Mesenchymal stem cell (in vitro differentiated cells and primary cell): ENCODE measurements at regions not wholly inside any gene's neighbourhood (a gene's known extent, or its start where the extent isn't known, plus 50 kb on each side); places are given as distances from the start of the nearest gene placed in this dataset.

Source experiments
- DNase-seq: peaks from one replicate; pipeline ENCODE4 v3.0.0-alpha.2; 2013
- H2AFZ ChIP-seq: one replicate; pipeline ENCODE4 v1.6.1; 2013; ENCODE audit warnings: low read depth, mild to moderate bottlenecking, control low read depth, inconsistent platforms, low read length, moderate library complexity
- H2AK5ac ChIP-seq: 2 replicates; pipeline ENCODE4 v1.6.1; 2013; ENCODE audit warnings: low read length, moderate library complexity, mild to moderate bottlenecking, inconsistent platforms; ENCODE audit not compliant: severe bottlenecking
- H2BK120ac ChIP-seq: one replicate; pipeline ENCODE4 v1.6.1; 2013; ENCODE audit warnings: low read depth, mild to moderate bottlenecking, inconsistent platforms, low read length, moderate library complexity
- H2BK12ac ChIP-seq, 2 experiments: one replicate each; pipeline ENCODE4 v1.6.1; 2013; ENCODE audit warnings: inconsistent platforms in 2 of 2, low read length in 2 of 2, mild to moderate bottlenecking in 2 of 2, moderate library complexity in 2 of 2, control low read depth in 1 of 2
- H2BK15ac ChIP-seq: one replicate; pipeline ENCODE4 v1.6.1; 2013; ENCODE audit warnings: mild to moderate bottlenecking, low read depth, inconsistent platforms; ENCODE audit not compliant: poor library complexity, severe bottlenecking
- H2BK5ac ChIP-seq: 2 replicates; pipeline ENCODE4 v1.6.1; 2013; ENCODE audit warnings: low read depth, mild to moderate bottlenecking, low read length, control low read depth, inconsistent platforms; ENCODE audit not compliant: poor library complexity, severe bottlenecking
- H3K14ac ChIP-seq, 2 experiments: one replicate each; pipeline ENCODE4 v1.6.1; 2013; ENCODE audit warnings: inconsistent platforms in 2 of 2, low read length in 2 of 2, control low read depth in 1 of 2, mild to moderate bottlenecking in 1 of 2, moderate library complexity in 1 of 2
- H3K18ac ChIP-seq, 2 experiments: one replicate each; pipeline ENCODE4 v1.6.1; 2013; ENCODE audit warnings: inconsistent platforms in 2 of 2, low read length in 2 of 2, control low read depth in 1 of 2, low read depth in 1 of 2, mild to moderate bottlenecking in 1 of 2
- H3K23ac ChIP-seq, 2 experiments: one replicate each; pipeline ENCODE4 v1.6.1; 2013; ENCODE audit warnings: inconsistent platforms in 2 of 2, low read length in 2 of 2, mild to moderate bottlenecking in 2 of 2, moderate library complexity in 2 of 2, control low read depth in 1 of 2
- H3K27ac ChIP-seq: 2 replicates; pipeline ENCODE4 v1.5.1; 2013; ENCODE audit warnings: mild to moderate bottlenecking, moderate library complexity, low read length, control low read depth, inconsistent platforms; ENCODE audit not compliant: poor library complexity, severe bottlenecking
- H3K27me3 ChIP-seq, 2 experiments: 2 replicates each; pipeline versions ENCODE4 v1.6.1 to v1.7.0; 2013; ENCODE audit warnings: low read length in 2 of 2, mild to moderate bottlenecking in 2 of 2, moderate library complexity in 2 of 2, control low read depth in 1 of 2, inconsistent platforms in 1 of 2; ENCODE audit not compliant: control insufficient read depth in 1 of 2, insufficient read depth in 1 of 2
- H3K36me3 ChIP-seq, 2 experiments: 2 replicates each; pipeline versions ENCODE4 v1.6.1 to v1.7.0; 2013; ENCODE audit warnings: low read length in 2 of 2, control low read depth in 1 of 2, inconsistent platforms in 1 of 2, low read depth in 1 of 2, mild to moderate bottlenecking in 1 of 2; ENCODE audit not compliant: insufficient read depth in 2 of 2, control insufficient read depth in 1 of 2
- H3K4ac ChIP-seq, 2 experiments: one replicate each; pipeline ENCODE4 v1.6.1; 2013; ENCODE audit warnings: inconsistent platforms in 2 of 2, low read length in 2 of 2, mild to moderate bottlenecking in 2 of 2, moderate library complexity in 2 of 2, control low read depth in 1 of 2, low read depth in 1 of 2
- H3K4me1 ChIP-seq: 2 replicates; pipeline ENCODE4 v1.6.1; 2013; ENCODE audit warnings: low read depth, low read length, control low read depth; ENCODE audit not compliant: control insufficient read depth, insufficient read depth
- H3K4me2 ChIP-seq: 2 replicates; pipeline ENCODE4 v1.6.1; 2013; ENCODE audit warnings: low read length, mild to moderate bottlenecking, inconsistent platforms; ENCODE audit not compliant: poor library complexity, severe bottlenecking
- H3K4me3 ChIP-seq, 2 experiments: 2 replicates each; pipeline versions ENCODE4 v1.5.1 to v1.7.0; 2013; ENCODE audit warnings: low read length in 2 of 2, mild to moderate bottlenecking in 2 of 2, control low read depth in 1 of 2, low read depth in 1 of 2; ENCODE audit not compliant: insufficient read depth in 1 of 2
- H3K79me1 ChIP-seq: replicated peaks from 2 replicates; pipeline ENCODE4 v1.6.1; 2013; ENCODE audit warnings: mild to moderate bottlenecking, control low read depth, low read length, inconsistent platforms; ENCODE audit not compliant: poor library complexity, severe bottlenecking
- H3K9ac ChIP-seq: 2 replicates; pipeline ENCODE4 v1.7.0; 2013; ENCODE audit warnings: mild to moderate bottlenecking, low read length, moderate library complexity
- H3K9me3 ChIP-seq: 2 replicates; pipeline ENCODE4 v1.7.0; 2013; ENCODE audit warnings: mild to moderate bottlenecking, low read length; ENCODE audit not compliant: control insufficient read depth
- H4K8ac ChIP-seq: one replicate; pipeline ENCODE4 v1.6.1; 2013; ENCODE audit warnings: inconsistent platforms, mild to moderate bottlenecking, low read length, moderate library complexity
- H4K91ac ChIP-seq: one replicate; pipeline ENCODE4 v1.6.1; 2013; ENCODE audit warnings: mild to moderate bottlenecking, low read length, inconsistent platforms
- WGBS: methylation state at CpG from one replicate; pipeline ENCODE4 v1.1.7; 2013; ENCODE audit warnings: mixed read lengths; 5-methylcytosine and 5-hydroxymethylcytosine counted together

- H2BK15ac ChIP-seq = no peak overlapping the region
- no peaks in the 10 kb centered on the region for H3K4me1 ChIP-seq
- no peak overlapping the region for H3K27ac ChIP-seq
- H3K18ac ChIP-seq = no peak overlapping the region
- no peak overlapping the region for H2BK5ac ChIP-seq
- no peak overlapping the region for H2BK120ac ChIP-seq
- no peak overlapping the region for H3K4me2 ChIP-seq
- no peak overlapping the region for H2AFZ ChIP-seq
- H3K23ac ChIP-seq = no peak overlapping the region
- H3K9me3 ChIP-seq = no peaks in the 10 kb centered on the region
- no peak overlapping the region for H2BK12ac ChIP-seq
- H3K4ac ChIP-seq = no peak overlapping the region
- H4K8ac ChIP-seq = no peak overlapping the region
- H3K36me3 ChIP-seq = no peaks in the 10 kb centered on the region
- H3K79me1 ChIP-seq = no peaks in the 10 kb centered on the region
- H3K9ac ChIP-seq = no peak overlapping the region
- H4K91ac ChIP-seq = no peak overlapping the region
- H3K14ac ChIP-seq = no peak overlapping the region
- no peaks in the 10 kb centered on the region for H3K27me3 ChIP-seq
- WGBS = 100% methylated on average over 2 of the region's 2 CpGs
- no peak for DNase-seq
- no peak overlapping the region for H3K4me3 ChIP-seq
- H2AK5ac ChIP-seq = no peak overlapping the region
Measured at GRCh38 chr13:103878891-103879605, 812.8 kb upstream of the SLC10A2 start.

- no peak overlapping the region for H2BK15ac ChIP-seq
- no peak overlapping the region for H2BK120ac ChIP-seq
- H4K8ac ChIP-seq = no peak overlapping the region
- no peak overlapping the region for H2BK5ac ChIP-seq
- no peak overlapping the region for H2BK12ac ChIP-seq
- no peak overlapping the region for H2AFZ ChIP-seq
- no peak overlapping the region for H3K4me3 ChIP-seq
- H3K18ac ChIP-seq = no peak overlapping the region
- DNase-seq = no peak
- no peak overlapping the region for H2AK5ac ChIP-seq
- H3K4ac ChIP-seq = no peak overlapping the region
- H3K23ac ChIP-seq = no peak overlapping the region
- H3K27ac ChIP-seq = no peak overlapping the region
- no peaks in the 10 kb centered on the region for H3K27me3 ChIP-seq
- no peak overlapping the region for H3K9ac ChIP-seq
- no peaks in the 10 kb centered on the region for H3K9me3 ChIP-seq
- no peaks in the 10 kb centered on the region for H3K36me3 ChIP-seq
- H3K14ac ChIP-seq = no peak overlapping the region
- H3K4me2 ChIP-seq = no peak overlapping the region
- 88% methylated on average over 6 of the region's 6 CpGs for WGBS
- no peaks in the 10 kb centered on the region for H3K79me1 ChIP-seq
- no peak overlapping the region for H4K91ac ChIP-seq
- no peaks in the 10 kb centered on the region for H3K4me1 ChIP-seq
Measured at GRCh38 chr13:103876571-103876970, 810.4 kb upstream of the SLC10A2 start.

GRCh38 chr13:103873725-103874124, 807.5 kb upstream of the SLC10A2 start:
- Histone ChIP-seq H2BK5ac (no peak overlapping the region), H3K4me3 (no peak overlapping the region), H3K23ac (no peak overlapping the region), H3K4me1 (no peaks in the 10 kb centered on the region), H4K91ac (no peak overlapping the region), H2AFZ (no peak overlapping the region), H3K27ac (no peak overlapping the region), H2BK120ac (no peak overlapping the region), H3K4me2 (no peak overlapping the region), H3K9me3 (no peaks in the 10 kb centered on the region), H3K79me1 (no peaks in the 10 kb centered on the region), H3K14ac (no peak overlapping the region), H3K18ac (no peak overlapping the region), H3K36me3 (no peaks in the 10 kb centered on the region), H3K4ac (no peak overlapping the region), H2BK15ac (no peak overlapping the region), H2AK5ac (no peak overlapping the region), H3K9ac (no peak overlapping the region), H3K27me3 (no peaks in the 10 kb centered on the region), H2BK12ac (no peak overlapping the region), H4K8ac (no peak overlapping the region)
- 88% methylated on average over 4 of the region's 4 CpGs for WGBS
- no peak for DNase-seq

- H3K4me2 ChIP-seq = no peak overlapping the region
- DNase-seq = no peak
- no peak overlapping the region for H2BK15ac ChIP-seq
- no peak overlapping the region for H3K4me3 ChIP-seq
- H2BK5ac ChIP-seq = no peak overlapping the region
- H2AFZ ChIP-seq = no peak overlapping the region
- no peak overlapping the region for H4K91ac ChIP-seq
- no peak overlapping the region for H2AK5ac ChIP-seq
- H3K14ac ChIP-seq = no peak overlapping the region
- H3K27ac ChIP-seq = no peak overlapping the region
- no peak overlapping the region for H4K8ac ChIP-seq
- no peak overlapping the region for H3K4ac ChIP-seq
- H3K23ac ChIP-seq = no peak overlapping the region
- H3K27me3 ChIP-seq = no peaks in the 10 kb centered on the region
- no peaks in the 10 kb centered on the region for H3K36me3 ChIP-seq
- no peak overlapping the region for H2BK12ac ChIP-seq
- no peak overlapping the region for H2BK120ac ChIP-seq
- no peak overlapping the region for H3K9ac ChIP-seq
- WGBS = 88% methylated on average over 8 of the region's 8 CpGs
- H3K9me3 ChIP-seq = no peaks in the 10 kb centered on the region
- no peak overlapping the region for H3K18ac ChIP-seq
- H3K79me1 ChIP-seq = no peaks in the 10 kb centered on the region
- H3K4me1 ChIP-seq = no peaks in the 10 kb centered on the region
Measured at GRCh38 chr13:103866048-103866447, 799.8 kb upstream of the SLC10A2 start.
